ENCODE measurements at regions not wholly inside any gene's neighbourhood (a gene's known extent, or its start where the extent isn't known, plus 50 kb on each side); places are given as distances from the start of the nearest gene placed in this dataset.

DNA sequence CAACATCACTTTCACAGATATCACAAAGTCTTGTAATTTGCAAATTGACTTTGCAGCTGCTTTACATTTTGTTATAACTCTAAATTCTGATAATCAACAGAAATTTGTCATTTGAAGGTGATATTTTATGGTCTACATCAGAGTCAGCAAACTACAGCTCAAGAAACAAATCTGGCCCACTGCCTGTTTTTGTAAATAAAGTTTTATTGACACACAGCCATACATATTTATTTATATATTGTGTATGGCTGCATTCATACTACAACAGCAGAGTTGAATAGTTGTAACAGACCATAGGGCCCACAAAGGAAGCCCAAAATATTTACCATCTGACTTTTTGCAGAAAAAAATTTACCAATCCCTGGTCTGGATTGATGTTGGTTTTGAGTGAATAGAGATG lies 87.0 kb upstream of the GRIA1 start:
- no peak for TF ChIP-seq POLR2A (IDR thresholded peaks at IDR 0.05)
- TF ChIP-seq, protein P1, sequence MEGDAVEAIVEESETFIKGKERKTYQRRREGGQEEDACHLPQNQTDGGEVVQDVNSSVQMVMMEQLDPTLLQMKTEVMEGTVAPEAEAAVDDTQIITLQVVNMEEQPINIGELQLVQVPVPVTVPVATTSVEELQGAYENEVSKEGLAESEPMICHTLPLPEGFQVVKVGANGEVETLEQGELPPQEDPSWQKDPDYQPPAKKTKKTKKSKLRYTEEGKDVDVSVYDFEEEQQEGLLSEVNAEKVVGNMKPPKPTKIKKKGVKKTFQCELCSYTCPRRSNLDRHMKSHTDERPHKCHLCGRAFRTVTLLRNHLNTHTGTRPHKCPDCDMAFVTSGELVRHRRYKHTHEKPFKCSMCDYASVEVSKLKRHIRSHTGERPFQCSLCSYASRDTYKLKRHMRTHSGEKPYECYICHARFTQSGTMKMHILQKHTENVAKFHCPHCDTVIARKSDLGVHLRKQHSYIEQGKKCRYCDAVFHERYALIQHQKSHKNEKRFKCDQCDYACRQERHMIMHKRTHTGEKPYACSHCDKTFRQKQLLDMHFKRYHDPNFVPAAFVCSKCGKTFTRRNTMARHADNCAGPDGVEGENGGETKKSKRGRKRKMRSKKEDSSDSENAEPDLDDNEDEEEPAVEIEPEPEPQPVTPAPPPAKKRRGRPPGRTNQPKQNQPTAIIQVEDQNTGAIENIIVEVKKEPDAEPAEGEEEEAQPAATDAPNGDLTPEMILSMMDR (IDR thresholded peaks at IDR 0.05), result no peak

Data from lower leg skin (tissue), 3 donors.